Neutrophil (primary cell): ENCODE measurements at regions not wholly inside any gene's neighbourhood (a gene's known extent, or its start where the extent isn't known, plus 50 kb on each side); places are given as distances from the start of the nearest gene placed in this dataset.

Experiments
- H3K27ac ChIP-seq: fragments of 200-600 bp; sonication (generic); 2 replicates; pipeline ENCODE4 v1.5.1; 2016; ENCODE audit warnings: mild to moderate bottlenecking, moderate library complexity
- H3K27me3 ChIP-seq: fragments of 200-600 bp; sonication (generic); 2 replicates; pipeline ENCODE4 v1.6.0; 2016; ENCODE audit warnings: mild to moderate bottlenecking
- H3K36me3 ChIP-seq: fragments of 200-600 bp; sonication (generic); 2 replicates; pipeline ENCODE4 v1.5.1; 2017
- H3K4me1 ChIP-seq, 2 experiments: fragments of 200-600 bp in 1 of 2; sonication (generic) in 1 of 2; 1 replicate in 1 of 2; 2 replicates in 1 of 2; pipeline versions ENCODE4 v1.5.1 to v1.6.1; 2013 to 2016; ENCODE audit warnings: low read depth in 1 of 2, low read length in 1 of 2, mild to moderate bottlenecking in 1 of 2, moderate library complexity in 1 of 2; ENCODE audit not compliant: control insufficient read depth in 1 of 2, insufficient read depth in 1 of 2
- H3K4me3 ChIP-seq, 2 experiments: fragments of 200-600 bp in 1 of 2; sonication (generic) in 1 of 2; 1 replicate in 1 of 2; 2 replicates in 1 of 2; pipeline ENCODE4 v1.5.1; 2013 to 2016; ENCODE audit warnings: low read depth in 1 of 2, low read length in 1 of 2, mild to moderate bottlenecking in 1 of 2, moderate library complexity in 1 of 2
- H3K9me3 ChIP-seq: fragments of 200-600 bp; sonication (generic); 2 replicates; pipeline ENCODE4 v1.5.1; 2016
- CTCF ChIP-seq: fragments of 200-600 bp; sonication (generic); IDR thresholded peaks from 2 replicates; pipeline ENCODE4 v1.5.1; 2016; ENCODE audit warnings: antibody characterized with exemption

- TF ChIP-seq CTCF: no peak
- no peaks in the 10 kb centered on the region for H3K9me3 ChIP-seq
- no peak overlapping the region for H3K4me3 ChIP-seq
- no peaks in the 10 kb centered on the region for H3K36me3 ChIP-seq
- H3K27ac ChIP-seq: no peak overlapping the region
- H3K27me3 ChIP-seq: no peaks in the 10 kb centered on the region
- no peaks in the 10 kb centered on the region for H3K4me1 ChIP-seq
These were observed 296.1 kb upstream of the DMAC1 start for GRCh38 chr9:8095672-8096086.

- TF ChIP-seq CTCF: no peak
- no peaks in the 10 kb centered on the region for H3K27me3 ChIP-seq
- H3K9me3 ChIP-seq: no peaks in the 10 kb centered on the region
- no peaks in the 10 kb centered on the region for H3K36me3 ChIP-seq
- H3K4me1 ChIP-seq: no peaks in the 10 kb centered on the region
- H3K27ac ChIP-seq: no peak overlapping the region
- H3K4me3 ChIP-seq: no peak overlapping the region
These were observed 288.9 kb upstream of the DMAC1 start for GRCh38 chr9:8088477-8088876.

GRCh38 chr9:8085986-8086385 lies 286.4 kb upstream of the DMAC1 start:
- Histone ChIP-seq H3K4me3 (no peak overlapping the region), H3K27me3 (no peaks in the 10 kb centered on the region), H3K4me1 (no peaks in the 10 kb centered on the region), H3K9me3 (no peaks in the 10 kb centered on the region), H3K36me3 (no peaks in the 10 kb centered on the region), H3K27ac (no peak overlapping the region)
- no peak for TF ChIP-seq CTCF

- no peak for TF ChIP-seq CTCF
- Histone ChIP-seq H3K9me3 (no peaks in the 10 kb centered on the region), H3K27ac (no peak overlapping the region)
These were observed 279.1 kb upstream of the DMAC1 start for GRCh38 chr9:8078641-8079140.

GRCh38 chr9:8074713-8075286 lies 275.2 kb upstream of the DMAC1 start:
- TF ChIP-seq CTCF: no peak
- no peaks in the 10 kb centered on the region for H3K4me1 ChIP-seq
- H3K9me3 ChIP-seq: no peaks in the 10 kb centered on the region
- H3K36me3 ChIP-seq: no peaks in the 10 kb centered on the region
- no peak overlapping the region for H3K4me3 ChIP-seq
- no peak overlapping the region for H3K27ac ChIP-seq
- no peaks in the 10 kb centered on the region for H3K27me3 ChIP-seq

More at GRCh38 chr9:8078641-8079140, 279.1 kb upstream of the DMAC1 start:
- Histone ChIP-seq H3K36me3 (no peaks in the 10 kb centered on the region), H3K27me3 (no peaks in the 10 kb centered on the region), H3K4me3 (no peak overlapping the region), H3K4me1 (no peaks in the 10 kb centered on the region)
